Peyer's patch (tissue), 4 donors: ENCODE measurements at regions not wholly inside any gene's neighbourhood (a gene's known extent, or its start where the extent isn't known, plus 50 kb on each side); places are given as distances from the start of the nearest gene placed in this dataset.

ENCODE experiments used
- POLR2A ChIP-seq, 2 donors: fragments of 450-650 bp; IDR thresholded peaks; one replicate each; pipeline ENCODE4 v1.5.1; 2017; ENCODE audit warnings: antibody characterized with exemption in 2 of 2, mild to moderate bottlenecking in 2 of 2, moderate library complexity in 2 of 2
- TF ChIP-seq, protein P1 (sequence below), 6 experiments: fragments of 450-650 bp in 4 of 6; fragments of 200-600 bp in 2 of 6; sonication (generic) in 1 of 6; IDR thresholded peaks; one replicate each; pipeline ENCODE4 v1.5.1; 2017 to 2019; ENCODE audit warnings: antibody characterized with exemption in 6 of 6, mild to moderate bottlenecking in 3 of 6, moderate library complexity in 1 of 6

DNA sequence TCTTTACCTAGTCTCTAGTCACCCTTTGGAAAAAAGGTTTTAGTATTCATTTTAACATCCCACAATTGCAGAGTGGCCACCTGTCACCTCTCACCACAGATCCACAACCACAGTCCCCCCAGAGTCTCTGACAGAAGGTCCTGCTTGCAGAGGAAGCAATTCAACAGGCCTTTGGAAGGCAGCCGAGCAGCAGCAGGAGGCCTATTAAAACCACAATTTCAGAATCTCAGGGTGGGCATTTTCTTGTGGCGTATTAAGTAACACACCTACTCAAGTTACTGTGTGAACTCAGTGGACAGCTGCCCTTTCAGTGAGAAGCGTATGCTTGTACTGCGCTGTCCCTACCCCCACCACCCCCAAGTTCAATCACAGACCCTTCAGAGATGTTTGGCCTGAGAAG lies 234.0 kb upstream of the HMGA2 start:
- TF ChIP-seq, protein P1, sequence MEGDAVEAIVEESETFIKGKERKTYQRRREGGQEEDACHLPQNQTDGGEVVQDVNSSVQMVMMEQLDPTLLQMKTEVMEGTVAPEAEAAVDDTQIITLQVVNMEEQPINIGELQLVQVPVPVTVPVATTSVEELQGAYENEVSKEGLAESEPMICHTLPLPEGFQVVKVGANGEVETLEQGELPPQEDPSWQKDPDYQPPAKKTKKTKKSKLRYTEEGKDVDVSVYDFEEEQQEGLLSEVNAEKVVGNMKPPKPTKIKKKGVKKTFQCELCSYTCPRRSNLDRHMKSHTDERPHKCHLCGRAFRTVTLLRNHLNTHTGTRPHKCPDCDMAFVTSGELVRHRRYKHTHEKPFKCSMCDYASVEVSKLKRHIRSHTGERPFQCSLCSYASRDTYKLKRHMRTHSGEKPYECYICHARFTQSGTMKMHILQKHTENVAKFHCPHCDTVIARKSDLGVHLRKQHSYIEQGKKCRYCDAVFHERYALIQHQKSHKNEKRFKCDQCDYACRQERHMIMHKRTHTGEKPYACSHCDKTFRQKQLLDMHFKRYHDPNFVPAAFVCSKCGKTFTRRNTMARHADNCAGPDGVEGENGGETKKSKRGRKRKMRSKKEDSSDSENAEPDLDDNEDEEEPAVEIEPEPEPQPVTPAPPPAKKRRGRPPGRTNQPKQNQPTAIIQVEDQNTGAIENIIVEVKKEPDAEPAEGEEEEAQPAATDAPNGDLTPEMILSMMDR (IDR thresholded peaks at IDR 0.05): no peak
- TF ChIP-seq POLR2A (IDR thresholded peaks at IDR 0.05): no peak
